Panc1 (cell line): ENCODE measurements at regions not wholly inside any gene's neighbourhood (a gene's known extent, or its start where the extent isn't known, plus 50 kb on each side); places are given as distances from the start of the nearest gene placed in this dataset.

Experiments used
- ATAC-seq: fragments of 200-7000 bp; cut with Tn5 transposase; 2 replicates; pipeline ENCODE4 v1.9.1; 2020; ENCODE audit warnings: mild to moderate bottlenecking, moderate library complexity
- BruUV-seq: library from RNA; stranded (reverse); fragments of 400-500 nt; replicated peaks from 2 replicates; lab custom pipeline; 2021; lab: Mats Ljungman, UMichigan
- CTCF ChIA-PET: fragments of 300-600 bp; sonication (Branson Sonifier 250); formaldehyde crosslinking; loops from one replicate; lab custom pipeline; 2022; ENCODE audit warnings: antibody characterized with exemption; lab: Charles Lee
- POLR2A ChIA-PET: fragments of 300-600 bp; sonication (Branson Sonifier 250); formaldehyde crosslinking; loops from one replicate; lab custom pipeline; 2022; ENCODE audit warnings: antibody characterized with exemption; lab: Charles Lee
- DNase-seq: peaks from one replicate; pipeline ENCODE4 v3.0.0-alpha.2; 2010; ENCODE audit warnings: low read depth, low spot score
- H3K27ac ChIP-seq: 2 replicates; pipeline ENCODE4 v1.5.1; 2011; ENCODE audit warnings: mild to moderate bottlenecking, low read length, inconsistent platforms
- H3K27me3 ChIP-seq: fragments of 200-500 bp; sonication (Bioruptor generic); 2 replicates; pipeline ENCODE4 v1.6.0; 2014; ENCODE audit warnings: low read length, inconsistent platforms; ENCODE audit not compliant: control insufficient read depth, insufficient read depth
- H3K36me3 ChIP-seq: fragments of 200-500 bp; sonication (Bioruptor generic); 2 replicates; pipeline ENCODE4 v1.5.1; 2014; ENCODE audit warnings: inconsistent platforms, mild to moderate bottlenecking, low read length, moderate library complexity; ENCODE audit not compliant: control insufficient read depth, insufficient read depth
- H3K4me1 ChIP-seq: 2 replicates; pipeline ENCODE4 v1.5.1; 2011; ENCODE audit warnings: inconsistent platforms, mild to moderate bottlenecking, low read length, moderate library complexity; ENCODE audit not compliant: control insufficient read depth, insufficient read depth
- H3K4me3 ChIP-seq, 2 experiments: 2 replicates each; pipeline ENCODE4 v1.5.1; 2011 to 2012; ENCODE audit warnings: low read depth in 2 of 2, low read length in 2 of 2, mild to moderate bottlenecking in 2 of 2, inconsistent platforms in 1 of 2, moderate library complexity in 1 of 2
- H3K9me3 ChIP-seq: fragments of 200-500 bp; sonication (Bioruptor generic); 2 replicates; pipeline ENCODE4 v1.5.1; 2014; ENCODE audit warnings: low read depth, mild to moderate bottlenecking, inconsistent platforms, low read length, moderate library complexity; ENCODE audit not compliant: control insufficient read depth, insufficient read depth
- CTCF ChIP-seq: fragments of 450-650 bp; IDR thresholded peaks from 2 replicates; pipeline ENCODE4 v1.5.1; 2017; ENCODE audit warnings: mild to moderate bottlenecking
- POLR2AphosphoS5 ChIP-seq: IDR thresholded peaks from 2 replicates; pipeline ENCODE4 v1.6.1; 2012; ENCODE audit warnings: mild to moderate bottlenecking, low read depth, low read length, moderate library complexity
- REST ChIP-seq, 2 experiments: IDR thresholded peaks; 2 replicates each; pipeline ENCODE4 v1.6.1; 2011 to 2012; ENCODE audit warnings: low read depth in 2 of 2, control low read depth in 1 of 2, low read length in 1 of 2, mild to moderate bottlenecking in 1 of 2, moderate library complexity in 1 of 2; ENCODE audit not compliant: insufficient read depth in 1 of 2
- SIN3A ChIP-seq: IDR thresholded peaks from 2 replicates; pipeline ENCODE4 v1.6.1; 2012; ENCODE audit warnings: low read depth, mild to moderate bottlenecking, low read length, moderate library complexity, borderline replicate concordance; ENCODE audit not compliant: insufficient read depth
- TCF7L2 ChIP-seq: IDR thresholded peaks from 2 replicates; pipeline ENCODE4 v1.6.1; 2011; ENCODE audit warnings: mild to moderate bottlenecking, low read depth, low read length, inconsistent platforms
- in situ Hi-C: cut with HindIII; loops from 2 replicates; pipeline ENCODE4 v1.10.0; 2016; ENCODE audit warnings: low sequenced_read_pairs, low pct_unique_long_range_greater_than_20kb
- intact Hi-C: fragments of 100-400 bp; cut with micrococcal nuclease; formaldehyde crosslinking; loops from one replicate; pipeline ENCODE4 v1.10.0; 2022; ENCODE audit not compliant: unreplicated experiment

GRCh38 chr7:26531926-26532325, 240.3 kb downstream of the SNX10 start:
- intact Hi-C loops (no loop called here), in situ Hi-C loops (no loop called here)
- H3K27me3 ChIP-seq, result peaks cover 33% of the 10 kb centered on the region
- no peak for TF ChIP-seq REST (IDR thresholded peaks at IDR 0.05; ENCODE audit: insufficient read depth in 1 of 2, low read depth in 2 of 2, low read length in 1 of 2)
- TF ChIP-seq TCF7L2, result no peak
- TF ChIP-seq CTCF, result no peak
- TF ChIP-seq POLR2AphosphoS5, result no peak
- TF ChIP-seq SIN3A, result no peak
- CTCF ChIA-PET, result no interaction called here
- BruUV-seq, result no TSS peak
- ATAC-seq (no peak), DNase-seq (no peak)
- 0 out of 2 replicates have a peak, but pooled peaks cover 5% of the 10 kb centered on the region for H3K4me1 ChIP-seq
- no peak overlapping the region for H3K27ac ChIP-seq
- H3K36me3 ChIP-seq, result no peaks in the 10 kb centered on the region
- H3K9me3 ChIP-seq, result no peaks in the 10 kb centered on the region
- no peak overlapping the region for H3K4me3 ChIP-seq
- POLR2A ChIA-PET, result no interaction called here

DNA sequence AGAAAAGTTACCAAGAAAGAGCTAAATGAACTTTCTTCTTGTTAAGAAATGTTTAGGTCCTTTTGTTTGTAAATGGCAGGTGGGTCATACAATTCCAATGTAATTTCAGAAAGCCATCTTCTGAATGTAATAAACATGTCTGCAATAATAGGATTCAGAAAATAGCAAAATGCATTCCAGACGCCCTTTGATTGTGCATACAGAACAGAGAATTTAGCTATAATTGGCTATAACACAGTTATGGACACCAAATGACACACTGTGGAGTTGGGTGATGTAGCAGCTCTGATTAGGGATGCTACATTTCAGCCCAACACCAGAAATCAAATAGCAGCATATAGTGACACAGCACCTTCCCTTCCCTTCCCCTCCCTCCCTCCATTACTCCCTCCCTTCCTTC, 240.8 kb downstream of the SNX10 start:
- peaks cover 36% of the 10 kb centered on the region for H3K27me3 ChIP-seq
- ATAC-seq (no peak), DNase-seq (no peak)
- intact Hi-C loops (no loop called here), in situ Hi-C loops (no loop called here)
- no peaks in the 10 kb centered on the region for H3K9me3 ChIP-seq
- H3K27ac ChIP-seq, result no peak overlapping the region
- TF ChIP-seq SIN3A (no peak), REST (IDR thresholded peaks at IDR 0.05; ENCODE audit: insufficient read depth in 1 of 2, low read depth in 2 of 2, low read length in 1 of 2) (no peak), CTCF (no peak), POLR2AphosphoS5 (no peak), TCF7L2 (no peak)
- H3K4me3 ChIP-seq, result no peak overlapping the region
- CTCF ChIA-PET, result no interaction called here
- POLR2A ChIA-PET, result no interaction called here
- 0 out of 2 replicates have a peak, but pooled peaks cover 5% of the 10 kb centered on the region for H3K4me1 ChIP-seq
- no peaks in the 10 kb centered on the region for H3K36me3 ChIP-seq
- BruUV-seq, result no TSS peak
